Tibial artery (tissue), 4 donors: ENCODE measurements at regions not wholly inside any gene's neighbourhood (a gene's known extent, or its start where the extent isn't known, plus 50 kb on each side); places are given as distances from the start of the nearest gene placed in this dataset.

Experiments
- DNase-seq, 2 donors: peaks; one replicate each; pipeline ENCODE4 v3.0.0-alpha.2; 2019
- H3K27ac ChIP-seq, 2 donors: fragments of 200-600 bp; sonication (generic) in 1 of 2; 1 replicate in 1 of 2; 2 replicates in 1 of 2; pipeline ENCODE4 v1.5.1; 2018 to 2019; ENCODE audit warnings: mild to moderate bottlenecking in 1 of 2
- H3K27me3 ChIP-seq, 2 donors: fragments of 200-600 bp; sonication (generic) in 1 of 2; one replicate each; pipeline versions ENCODE4 v1.5.1 to v1.6.0; 2016 to 2019
- H3K36me3 ChIP-seq, 3 donors: fragments of 200-600 bp; sonication (generic) in 2 of 3; one replicate each; pipeline ENCODE4 v1.5.1; 2016 to 2019; ENCODE audit warnings: mild to moderate bottlenecking in 2 of 3
- H3K4me1 ChIP-seq, 4 donors: fragments of 200-600 bp; sonication (generic) in 2 of 4; 1 replicate in 3 of 4; 2 replicates in 1 of 4; pipeline ENCODE4 v1.5.1; 2016 to 2019
- H3K4me3 ChIP-seq, 2 donors: fragments of 200-600 bp; sonication (generic) in 1 of 2; 1 replicate in 1 of 2; 2 replicates in 1 of 2; pipeline ENCODE4 v1.5.1; 2018 to 2019; ENCODE audit warnings: mild to moderate bottlenecking in 2 of 2
- H3K9me3 ChIP-seq, 3 donors: fragments of 200-600 bp; sonication (generic) in 1 of 3; one replicate each; pipeline ENCODE4 v1.5.1; 2016 to 2019
- CTCF ChIP-seq, 2 experiments: fragments of 200-600 bp in 1 of 2; fragments of 450-650 bp in 1 of 2; IDR thresholded peaks; one replicate each; pipeline ENCODE4 v1.5.1; 2017 to 2019; ENCODE audit warnings: antibody characterized with exemption in 2 of 2, mild to moderate bottlenecking in 1 of 2, moderate library complexity in 1 of 2
- intact Hi-C: fragments of 100-400 bp; cut with DNase I; formaldehyde crosslinking; loops from one replicate; pipeline ENCODE4 v1.15.0; 2023; ENCODE audit warnings: low total_unique reads

- Histone ChIP-seq H3K4me1 (peaks cover 0 to under 1% (median 0%) of the 10 kb centered on the region in 4 donors), H3K4me3 (no peak overlapping the region), H3K27ac (no peak overlapping the region), H3K27me3 (no peaks in the 10 kb centered on the region), H3K9me3 (no peaks in the 10 kb centered on the region), H3K36me3 (no peaks in the 10 kb centered on the region)
- no peak for TF ChIP-seq CTCF (IDR thresholded peaks at IDR 0.05)
- intact Hi-C loops, result no loop called here
- DNase-seq, result no peak
These were observed 68.1 kb upstream of the KRR1 start for GRCh38 chr12:75579552-75579951.

GRCh38 chr12:75578546-75578945 lies 67.1 kb upstream of the KRR1 start:
- no peaks in the 10 kb centered on the region for H3K9me3 ChIP-seq
- no peak overlapping the region for H3K4me3 ChIP-seq

GRCh38 chr12:75577812-75578211 lies 66.4 kb upstream of the KRR1 start:
- H3K27me3 ChIP-seq, result no peaks in the 10 kb centered on the region
- no peak for TF ChIP-seq CTCF (IDR thresholded peaks at IDR 0.05)
- H3K9me3 ChIP-seq, result no peaks in the 10 kb centered on the region
- H3K4me1 ChIP-seq, result no peaks in the 10 kb centered on the region
- H3K36me3 ChIP-seq, result no peaks in the 10 kb centered on the region
- H3K27ac ChIP-seq, result no peak overlapping the region
- DNase-seq, result no peak
- intact Hi-C loops, result no loop called here
- no peak overlapping the region for H3K4me3 ChIP-seq

More at GRCh38 chr12:75578546-75578945, 67.1 kb upstream of the KRR1 start:
- H3K36me3 ChIP-seq, result no peaks in the 10 kb centered on the region
- no peaks in the 10 kb centered on the region for H3K4me1 ChIP-seq
- TF ChIP-seq CTCF (IDR thresholded peaks at IDR 0.05), result no peak
- no peak overlapping the region for H3K27ac ChIP-seq
- H3K27me3 ChIP-seq, result no peaks in the 10 kb centered on the region
- intact Hi-C loops, result no loop called here
- DNase-seq, result no peak

- H3K36me3 ChIP-seq, result no peaks in the 10 kb centered on the region
- intact Hi-C loops, result no loop called here
- H3K9me3 ChIP-seq, result no peaks in the 10 kb centered on the region
- no peak overlapping the region for H3K27ac ChIP-seq
- TF ChIP-seq CTCF (IDR thresholded peaks at IDR 0.05), result no peak
- no peaks in the 10 kb centered on the region for H3K27me3 ChIP-seq
- H3K4me3 ChIP-seq, result no peak overlapping the region
- no peak for DNase-seq
- H3K4me1 ChIP-seq, result peaks cover 0 to 9% (median 6%) of the 10 kb centered on the region in 4 donors
These were observed 60.3 kb upstream of the KRR1 start for GRCh38 chr12:75571656-75572205.

- peaks cover 0 to 9% (median 6%) of the 10 kb centered on the region in 4 donors for H3K4me1 ChIP-seq
- no peak overlapping the region for H3K27ac ChIP-seq
- no peak overlapping the region for H3K4me3 ChIP-seq
- no peak for TF ChIP-seq CTCF (IDR thresholded peaks at IDR 0.05)
- no peak for DNase-seq
- no peaks in the 10 kb centered on the region for H3K9me3 ChIP-seq
- H3K27me3 ChIP-seq, result no peaks in the 10 kb centered on the region
- H3K36me3 ChIP-seq, result no peaks in the 10 kb centered on the region
- intact Hi-C loops, result no loop called here
These were observed 59.8 kb upstream of the KRR1 start for GRCh38 chr12:75571204-75571603.

- Histone ChIP-seq H3K36me3 (no peaks in the 10 kb centered on the region), H3K4me1 (peaks cover 0 to 9% (median 6%) of the 10 kb centered on the region in 4 donors), H3K4me3 (no peak overlapping the region), H3K27me3 (no peaks in the 10 kb centered on the region), H3K27ac (no peak overlapping the region), H3K9me3 (no peaks in the 10 kb centered on the region)
- intact Hi-C loops, result no loop called here
- TF ChIP-seq CTCF (IDR thresholded peaks at IDR 0.05), result no peak
- no peak for DNase-seq
These were observed 57.4 kb upstream of the KRR1 start for GRCh38 chr12:75568801-75569200.
